Mesenchymal stem cell (in vitro differentiated cells and primary cell): ENCODE measurements at regions not wholly inside any gene's neighbourhood (a gene's known extent, or its start where the extent isn't known, plus 50 kb on each side); places are given as distances from the start of the nearest gene placed in this dataset.
"Not testable (repeated sequence)": the region's sequence is repeated elsewhere in the genome, so short reads cannot be mapped to it uniquely, and the experiment has no call there.

ENCODE experiments used
- DNase-seq: peaks from one replicate; pipeline ENCODE4 v3.0.0-alpha.2; 2013
- H2AFZ ChIP-seq: one replicate; pipeline ENCODE4 v1.6.1; 2013; ENCODE audit warnings: low read depth, mild to moderate bottlenecking, control low read depth, inconsistent platforms, low read length, moderate library complexity
- H2AK5ac ChIP-seq: 2 replicates; pipeline ENCODE4 v1.6.1; 2013; ENCODE audit warnings: low read length, moderate library complexity, mild to moderate bottlenecking, inconsistent platforms; ENCODE audit not compliant: severe bottlenecking
- H2BK120ac ChIP-seq: one replicate; pipeline ENCODE4 v1.6.1; 2013; ENCODE audit warnings: low read depth, mild to moderate bottlenecking, inconsistent platforms, low read length, moderate library complexity
- H2BK12ac ChIP-seq, 2 experiments: one replicate each; pipeline ENCODE4 v1.6.1; 2013; ENCODE audit warnings: inconsistent platforms in 2 of 2, low read length in 2 of 2, mild to moderate bottlenecking in 2 of 2, moderate library complexity in 2 of 2, control low read depth in 1 of 2
- H2BK15ac ChIP-seq: one replicate; pipeline ENCODE4 v1.6.1; 2013; ENCODE audit warnings: mild to moderate bottlenecking, low read depth, inconsistent platforms; ENCODE audit not compliant: poor library complexity, severe bottlenecking
- H2BK5ac ChIP-seq: 2 replicates; pipeline ENCODE4 v1.6.1; 2013; ENCODE audit warnings: low read depth, mild to moderate bottlenecking, low read length, control low read depth, inconsistent platforms; ENCODE audit not compliant: poor library complexity, severe bottlenecking
- H3K14ac ChIP-seq, 2 experiments: one replicate each; pipeline ENCODE4 v1.6.1; 2013; ENCODE audit warnings: inconsistent platforms in 2 of 2, low read length in 2 of 2, control low read depth in 1 of 2, mild to moderate bottlenecking in 1 of 2, moderate library complexity in 1 of 2
- H3K18ac ChIP-seq, 2 experiments: one replicate each; pipeline ENCODE4 v1.6.1; 2013; ENCODE audit warnings: inconsistent platforms in 2 of 2, low read length in 2 of 2, control low read depth in 1 of 2, low read depth in 1 of 2, mild to moderate bottlenecking in 1 of 2
- H3K23ac ChIP-seq, 2 experiments: one replicate each; pipeline ENCODE4 v1.6.1; 2013; ENCODE audit warnings: inconsistent platforms in 2 of 2, low read length in 2 of 2, mild to moderate bottlenecking in 2 of 2, moderate library complexity in 2 of 2, control low read depth in 1 of 2
- H3K27ac ChIP-seq: 2 replicates; pipeline ENCODE4 v1.5.1; 2013; ENCODE audit warnings: mild to moderate bottlenecking, moderate library complexity, low read length, control low read depth, inconsistent platforms; ENCODE audit not compliant: poor library complexity, severe bottlenecking
- H3K27me3 ChIP-seq, 2 experiments: 2 replicates each; pipeline versions ENCODE4 v1.6.1 to v1.7.0; 2013; ENCODE audit warnings: low read length in 2 of 2, mild to moderate bottlenecking in 2 of 2, moderate library complexity in 2 of 2, control low read depth in 1 of 2, inconsistent platforms in 1 of 2; ENCODE audit not compliant: control insufficient read depth in 1 of 2, insufficient read depth in 1 of 2
- H3K36me3 ChIP-seq, 2 experiments: 2 replicates each; pipeline versions ENCODE4 v1.6.1 to v1.7.0; 2013; ENCODE audit warnings: low read length in 2 of 2, control low read depth in 1 of 2, inconsistent platforms in 1 of 2, low read depth in 1 of 2, mild to moderate bottlenecking in 1 of 2; ENCODE audit not compliant: insufficient read depth in 2 of 2, control insufficient read depth in 1 of 2
- H3K4ac ChIP-seq, 2 experiments: one replicate each; pipeline ENCODE4 v1.6.1; 2013; ENCODE audit warnings: inconsistent platforms in 2 of 2, low read length in 2 of 2, mild to moderate bottlenecking in 2 of 2, moderate library complexity in 2 of 2, control low read depth in 1 of 2, low read depth in 1 of 2
- H3K4me1 ChIP-seq: 2 replicates; pipeline ENCODE4 v1.6.1; 2013; ENCODE audit warnings: low read depth, low read length, control low read depth; ENCODE audit not compliant: control insufficient read depth, insufficient read depth
- H3K4me2 ChIP-seq: 2 replicates; pipeline ENCODE4 v1.6.1; 2013; ENCODE audit warnings: low read length, mild to moderate bottlenecking, inconsistent platforms; ENCODE audit not compliant: poor library complexity, severe bottlenecking
- H3K4me3 ChIP-seq, 2 experiments: 2 replicates each; pipeline versions ENCODE4 v1.5.1 to v1.7.0; 2013; ENCODE audit warnings: low read length in 2 of 2, mild to moderate bottlenecking in 2 of 2, control low read depth in 1 of 2, low read depth in 1 of 2; ENCODE audit not compliant: insufficient read depth in 1 of 2
- H3K79me1 ChIP-seq: replicated peaks from 2 replicates; pipeline ENCODE4 v1.6.1; 2013; ENCODE audit warnings: mild to moderate bottlenecking, control low read depth, low read length, inconsistent platforms; ENCODE audit not compliant: poor library complexity, severe bottlenecking
- H3K9ac ChIP-seq: 2 replicates; pipeline ENCODE4 v1.7.0; 2013; ENCODE audit warnings: mild to moderate bottlenecking, low read length, moderate library complexity
- H3K9me3 ChIP-seq: 2 replicates; pipeline ENCODE4 v1.7.0; 2013; ENCODE audit warnings: mild to moderate bottlenecking, low read length; ENCODE audit not compliant: control insufficient read depth
- H4K8ac ChIP-seq: one replicate; pipeline ENCODE4 v1.6.1; 2013; ENCODE audit warnings: inconsistent platforms, mild to moderate bottlenecking, low read length, moderate library complexity
- H4K91ac ChIP-seq: one replicate; pipeline ENCODE4 v1.6.1; 2013; ENCODE audit warnings: mild to moderate bottlenecking, low read length, inconsistent platforms
- WGBS: methylation state at CpG from one replicate; pipeline ENCODE4 v1.1.7; 2013; ENCODE audit warnings: mixed read lengths; 5-methylcytosine and 5-hydroxymethylcytosine counted together

DNA sequence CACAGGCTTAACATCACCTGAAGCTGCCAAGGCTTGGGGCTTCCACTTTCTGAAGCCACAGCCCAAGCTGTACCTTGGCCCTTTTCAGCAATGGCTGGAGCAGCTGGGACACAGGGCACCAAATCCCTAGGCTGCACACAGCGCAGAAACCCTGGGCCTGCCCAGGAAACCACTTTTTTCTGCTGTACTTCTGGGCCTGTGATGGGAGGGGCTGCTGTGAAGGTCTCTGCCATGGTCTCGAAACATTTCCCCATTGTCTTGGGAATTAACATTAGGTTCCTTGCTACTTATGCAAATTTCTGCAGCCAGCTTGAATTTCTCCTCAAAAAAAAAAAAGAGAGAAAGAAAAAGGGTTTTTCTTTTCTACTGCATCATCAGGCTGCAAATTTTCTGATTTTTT, 219.1 kb downstream of the RPL10L start:
- 73% methylated on average over 2 of the region's 2 CpGs for WGBS
- Histone ChIP-seq H3K4me2 (no peak overlapping the region), H3K4me1 (no peaks in the 10 kb centered on the region), H3K18ac (no peak overlapping the region), H3K23ac (no peak overlapping the region), H2BK12ac (no peak overlapping the region), H2BK5ac (no peak overlapping the region), H3K4me3 (no peak overlapping the region), H3K36me3 (no peaks in the 10 kb centered on the region), H2BK120ac (no peak overlapping the region), H3K27ac (no peak overlapping the region), H3K9ac (no peak overlapping the region), H2BK15ac (no peak overlapping the region), H3K79me1 (no peaks in the 10 kb centered on the region), H4K91ac (no peak overlapping the region), H2AK5ac (no peak overlapping the region), H2AFZ (no peak overlapping the region), H3K4ac (no peak overlapping the region), H3K27me3 (no peaks in the 10 kb centered on the region), H3K14ac (no peak overlapping the region), H4K8ac (no peak overlapping the region), H3K9me3 (peaks cover 18% of the 10 kb centered on the region)
- no peak for DNase-seq

GRCh38 chr14:46417066-46417465, 234.5 kb downstream of the RPL10L start:
- Histone ChIP-seq H3K4ac (no peak overlapping the region), H3K27me3 (no peaks in the 10 kb centered on the region), H2BK12ac (no peak overlapping the region), H3K4me2 (no peak overlapping the region), H2AK5ac (no peak overlapping the region), H4K91ac (no peak overlapping the region), H3K4me3 (no peak overlapping the region), H3K14ac (no peak overlapping the region), H2BK15ac (no peak overlapping the region), H2BK120ac (no peak overlapping the region), H3K18ac (no peak overlapping the region), H2BK5ac (no peak overlapping the region), H3K36me3 (no peaks in the 10 kb centered on the region), H3K9ac (no peak overlapping the region), H3K4me1 (no peaks in the 10 kb centered on the region), H3K79me1 (no peaks in the 10 kb centered on the region), H3K27ac (no peak overlapping the region), H4K8ac (no peak overlapping the region), H3K9me3 (peaks cover 23% of the 10 kb centered on the region), H3K23ac (no peak overlapping the region), H2AFZ (no peak overlapping the region)
- no peak for DNase-seq

GRCh38 chr14:46404865-46405811, 246.4 kb downstream of the RPL10L start:
- Histone ChIP-seq H2BK12ac (no peak overlapping the region), H3K23ac (no peak overlapping the region), H3K4ac (no peak overlapping the region), H3K27ac (no peak overlapping the region), H3K4me3 (no peak overlapping the region), H3K79me1 (no peaks in the 10 kb centered on the region), H3K9ac (no peak overlapping the region), H3K27me3 (no peaks in the 10 kb centered on the region), H2AFZ (no peak overlapping the region), H2BK15ac (no peak overlapping the region), H3K9me3 (no peaks in the 10 kb centered on the region), H3K36me3 (no peaks in the 10 kb centered on the region), H4K91ac (no peak overlapping the region), H4K8ac (no peak overlapping the region), H3K4me2 (no peak overlapping the region), H3K4me1 (no peaks in the 10 kb centered on the region), H3K18ac (no peak overlapping the region), H2AK5ac (no peak overlapping the region), H3K14ac (no peak overlapping the region), H2BK5ac (no peak overlapping the region), H2BK120ac (no peak overlapping the region)
- peak; percentile 15 for DNase-seq
- WGBS = 17% methylated on average over 1 of the region's 2 CpGs

- not testable (repeated sequence) for H3K9ac ChIP-seq, H2AK5ac ChIP-seq, H3K27me3 ChIP-seq, H4K8ac ChIP-seq, H3K4me2 ChIP-seq, H3K4me3 ChIP-seq, H2BK120ac ChIP-seq, H3K36me3 ChIP-seq, H3K14ac ChIP-seq, DNase-seq, H3K4me1 ChIP-seq, H3K27ac ChIP-seq, H3K4ac ChIP-seq, H4K91ac ChIP-seq, H3K18ac ChIP-seq, H3K23ac ChIP-seq, H3K79me1 ChIP-seq, H2BK5ac ChIP-seq, H2BK15ac ChIP-seq, H3K9me3 ChIP-seq, H2AFZ ChIP-seq, H2BK12ac ChIP-seq
- WGBS = 97% methylated on average over 17 of the region's 18 CpGs
These were observed 249.4 kb downstream of the RPL10L start for GRCh38 chr14:46402001-46402690.
